ENCODE measurements at regions not wholly inside any gene's neighbourhood (a gene's known extent, or its start where the extent isn't known, plus 50 kb on each side); places are given as distances from the start of the nearest gene placed in this dataset.

- POLR2A ChIA-PET, result interaction anchor here (0.6 kb wide), 1 partner anchor 9 kb away, joined by 4 read pairs; no protein-coding TSS in a partner anchor
- no peak for TF ChIP-seq CTCF (conservative IDR thresholded peaks at IDR 0.05; ENCODE audit: low read length)
- TF ChIP-seq EZH2phosphoT487 (IDR thresholded peaks at IDR 0.05; ENCODE audit: borderline replicate concordance, low read depth, low read length), result no peak
Measured at GRCh38 chr12:127785540-127785939, 481.4 kb upstream of the TMEM132C start.

GRCh38 chr12:127785986-127786590, 480.9 kb upstream of the TMEM132C start:
- no peak for DNase-seq (ENCODE audit: low spot score)
- Histone ChIP-seq H3K9me3 (ENCODE audit: low read length) (no peaks in the 10 kb centered on the region), H4K20me1 (ENCODE audit: insufficient read depth, low read length) (no peaks in the 10 kb centered on the region), H3K79me2 (ENCODE audit: insufficient read depth, low read depth, low read length) (no peaks in the 10 kb centered on the region), H3K4me1 (ENCODE audit: insufficient read depth, low read length, poor library complexity, severe bottlenecking) (no peaks in the 10 kb centered on the region), H3K27ac (ENCODE audit: low read depth, low read length, poor library complexity, severe bottlenecking) (no peak overlapping the region), H3K4me3 (ENCODE audit: low read depth, low read length, poor library complexity, severe bottlenecking) (no peak overlapping the region), H3K36me3 (ENCODE audit: insufficient read depth, low read length) (no peaks in the 10 kb centered on the region), H3K9me2 (ENCODE audit: insufficient read depth, low read length) (no peaks in the 10 kb centered on the region), H2AFZ (ENCODE audit: low read length) (no peak overlapping the region), H3K4me2 (ENCODE audit: low read length) (no peak overlapping the region)
- TF ChIP-seq EZH2phosphoT487 (IDR thresholded peaks at IDR 0.05; ENCODE audit: borderline replicate concordance, low read depth, low read length) (no peak), CTCF (conservative IDR thresholded peaks at IDR 0.05; ENCODE audit: low read length) (no peak)
- POLR2A ChIA-PET, result interaction anchor here (0.6 to 0.9 kb wide), 2 partner anchors 25 to 91 kb away, joined by 3 to 4 read pairs; no protein-coding TSS in a partner anchor
- no TSS peak for BruUV-seq (replicated peaks)
- CTCF ChIA-PET (ENCODE audit: unreplicated experiment), result no interaction called here
- intact Hi-C loops (cut with micrococcal nuclease; ENCODE audit: unreplicated experiment), result no loop called here

More at GRCh38 chr12:127785540-127785939, 481.4 kb upstream of the TMEM132C start:
- no peaks in the 10 kb centered on the region for H3K79me2 ChIP-seq (ENCODE audit: insufficient read depth, low read depth, low read length)
- no peaks in the 10 kb centered on the region for H3K36me3 ChIP-seq (ENCODE audit: insufficient read depth, low read length)
- H3K9me3 ChIP-seq (ENCODE audit: low read length), result no peaks in the 10 kb centered on the region
- no peak overlapping the region for H3K4me2 ChIP-seq (ENCODE audit: low read length)
- no peaks in the 10 kb centered on the region for H4K20me1 ChIP-seq (ENCODE audit: insufficient read depth, low read length)
- intact Hi-C loops (cut with micrococcal nuclease; ENCODE audit: unreplicated experiment), result no loop called here
- no peak overlapping the region for H2AFZ ChIP-seq (ENCODE audit: low read length)
- H3K4me3 ChIP-seq (ENCODE audit: low read depth, low read length, poor library complexity, severe bottlenecking), result no peak overlapping the region
- CTCF ChIA-PET (ENCODE audit: unreplicated experiment), result no interaction called here
- no TSS peak for BruUV-seq (replicated peaks)
- H3K9me2 ChIP-seq (ENCODE audit: insufficient read depth, low read length), result no peaks in the 10 kb centered on the region
- H3K4me1 ChIP-seq (ENCODE audit: insufficient read depth, low read length, poor library complexity, severe bottlenecking), result no peaks in the 10 kb centered on the region
- no peak overlapping the region for H3K27ac ChIP-seq (ENCODE audit: low read depth, low read length, poor library complexity, severe bottlenecking)
- DNase-seq (ENCODE audit: low spot score), result no peak

- no peaks in the 10 kb centered on the region for H4K20me1 ChIP-seq (ENCODE audit: insufficient read depth, low read length)
- no peak overlapping the region for H3K4me2 ChIP-seq (ENCODE audit: low read length)
- no peaks in the 10 kb centered on the region for H3K9me2 ChIP-seq (ENCODE audit: insufficient read depth, low read length)
- intact Hi-C loops (cut with micrococcal nuclease; ENCODE audit: unreplicated experiment), result no loop called here
- CTCF ChIA-PET (ENCODE audit: unreplicated experiment), result no interaction called here
- no peaks in the 10 kb centered on the region for H3K4me1 ChIP-seq (ENCODE audit: insufficient read depth, low read length, poor library complexity, severe bottlenecking)
- H3K27ac ChIP-seq (ENCODE audit: low read depth, low read length, poor library complexity, severe bottlenecking), result no peak overlapping the region
- no peak overlapping the region for H2AFZ ChIP-seq (ENCODE audit: low read length)
- H3K4me3 ChIP-seq (ENCODE audit: low read depth, low read length, poor library complexity, severe bottlenecking), result no peak overlapping the region
- POLR2A ChIA-PET, result no interaction called here
- no peaks in the 10 kb centered on the region for H3K79me2 ChIP-seq (ENCODE audit: insufficient read depth, low read depth, low read length)
- no TSS peak for BruUV-seq (replicated peaks)
- H3K36me3 ChIP-seq (ENCODE audit: insufficient read depth, low read length), result no peaks in the 10 kb centered on the region
- TF ChIP-seq CTCF (conservative IDR thresholded peaks at IDR 0.05; ENCODE audit: low read length) (no peak), EZH2phosphoT487 (IDR thresholded peaks at IDR 0.05; ENCODE audit: borderline replicate concordance, low read depth, low read length) (no peak)
- no peak for DNase-seq (ENCODE audit: low spot score)
- H3K9me3 ChIP-seq (ENCODE audit: low read length), result no peaks in the 10 kb centered on the region
Measured at GRCh38 chr12:127787544-127787943, 479.4 kb upstream of the TMEM132C start.
